ENCODE measurements at regions not wholly inside any gene's neighbourhood (a gene's known extent, or its start where the extent isn't known, plus 50 kb on each side); places are given as distances from the start of the nearest gene placed in this dataset.

- TF ChIP-seq EZH2 (IDR thresholded peaks at IDR 0.05; ENCODE audit: borderline replicate concordance, low read depth, low read length, severe bottlenecking), result no peak
- no peak for TF ChIP-seq CTCF (IDR thresholded peaks at IDR 0.05; ENCODE audit: borderline replicate concordance, extremely low read depth, low read length, poor library complexity, severe bottlenecking)
These were observed 50.9 kb downstream of the TNP1 start for GRCh38 chr2:216808805-216809425.
